Hematopoietic multipotent progenitor cell treated with erythropoietin and hydrocortisone succinate and interleukin-3 and kit ligand, for 8 days (in vitro differentiated cells): ENCODE measurements at regions not wholly inside any gene's neighbourhood (a gene's known extent, or its start where the extent isn't known, plus 50 kb on each side); places are given as distances from the start of the nearest gene placed in this dataset.
A peak's percentile ranks its signal among the peaks of the same experiment; 100 is the strongest.
"Not testable (repeated sequence)": the region's sequence is repeated elsewhere in the genome, so short reads cannot be mapped to it uniquely, and the experiment has no call there.

Experiments used
- DNase-seq: peaks from one replicate; pipeline ENCODE4 v3.0.0-alpha.2; 2015

- DNase-seq = not testable (repeated sequence)
Observed at GRCh38 chr2:242079792-242080191, 210.3 kb downstream of the RTP5 start.

- DNase-seq = not testable (repeated sequence)
Observed at GRCh38 chr2:242080575-242081214, 211.2 kb downstream of the RTP5 start.

GRCh38 chr2:242084034-242084433 lies 214.5 kb downstream of the RTP5 start:
- not testable (repeated sequence) for DNase-seq

- DNase-seq = not testable (repeated sequence)
Observed at GRCh38 chr2:242085024-242085674, 215.6 kb downstream of the RTP5 start.

GRCh38 chr2:242085941-242086621 lies 216.6 kb downstream of the RTP5 start:
- peak; percentile 61 for DNase-seq

- peak; percentile 19 for DNase-seq
Observed at GRCh38 chr2:242088044-242088443, 218.5 kb downstream of the RTP5 start.

- DNase-seq = peak; percentile 89
Observed at GRCh38 chr2:242088471-242089212, 219.1 kb downstream of the RTP5 start.

GRCh38 chr2:242089213-242089549 lies 219.7 kb downstream of the RTP5 start:
- DNase-seq = not testable (repeated sequence)

- not testable (repeated sequence) for DNase-seq
Observed at GRCh38 chr2:242097278-242097677, 227.7 kb downstream of the RTP5 start.

- DNase-seq = no peak
Observed at GRCh38 chr2:242098034-242098433, 228.5 kb downstream of the RTP5 start.

GRCh38 chr2:242098445-242099128 lies 229.1 kb downstream of the RTP5 start:
- peak; percentile 70 for DNase-seq

- DNase-seq = not testable (repeated sequence)
Observed at GRCh38 chr2:242103093-242103492, 233.6 kb downstream of the RTP5 start.

- not testable (repeated sequence) for DNase-seq
Observed at GRCh38 chr2:242104202-242104956, 234.8 kb downstream of the RTP5 start.

- not testable (repeated sequence) for DNase-seq
Observed at GRCh38 chr2:242107065-242107464, 237.5 kb downstream of the RTP5 start.

GRCh38 chr2:242108797-242109500 lies 239.4 kb downstream of the RTP5 start:
- not testable (repeated sequence) for DNase-seq

- not testable (repeated sequence) for DNase-seq
Observed at GRCh38 chr2:242109819-242110218, 240.3 kb downstream of the RTP5 start.

GRCh38 chr2:242111954-242112353 lies 242.4 kb downstream of the RTP5 start:
- not testable (repeated sequence) for DNase-seq

GRCh38 chr2:242113492-242113891 lies 244.0 kb downstream of the RTP5 start:
- DNase-seq = not testable (repeated sequence)

- DNase-seq = not testable (repeated sequence)
Observed at GRCh38 chr2:242116676-242117075, 247.1 kb downstream of the RTP5 start.

GRCh38 chr2:242117305-242117704 lies 247.8 kb downstream of the RTP5 start:
- DNase-seq = not testable (repeated sequence)

- not testable (repeated sequence) for DNase-seq
Observed at GRCh38 chr2:242119682-242120081, 250.2 kb downstream of the RTP5 start.
